Stimulated activated CD4-positive, alpha-beta T cell treated with anti-CD3 and anti-CD28 coated beads, Interleukin-12 subunit alpha, Interleukin-12 subunit beta, amount 100 ng/mL, for 48 hours (primary cell): ENCODE measurements at regions not wholly inside any gene's neighbourhood (a gene's known extent, or its start where the extent isn't known, plus 50 kb on each side); places are given as distances from the start of the nearest gene placed in this dataset.
A peak's percentile ranks its signal among the peaks of the same experiment; 100 is the strongest.
"Not testable (repeated sequence)": the region's sequence is repeated elsewhere in the genome, so short reads cannot be mapped to it uniquely, and the experiment has no call there.

Experiments
- DNase-seq, 3 donors: peaks; one replicate each; pipeline ENCODE4 v3.0.0-alpha.2; 2020; ENCODE audit warnings: low read depth in 2 of 3, low spot score in 1 of 3

DNA sequence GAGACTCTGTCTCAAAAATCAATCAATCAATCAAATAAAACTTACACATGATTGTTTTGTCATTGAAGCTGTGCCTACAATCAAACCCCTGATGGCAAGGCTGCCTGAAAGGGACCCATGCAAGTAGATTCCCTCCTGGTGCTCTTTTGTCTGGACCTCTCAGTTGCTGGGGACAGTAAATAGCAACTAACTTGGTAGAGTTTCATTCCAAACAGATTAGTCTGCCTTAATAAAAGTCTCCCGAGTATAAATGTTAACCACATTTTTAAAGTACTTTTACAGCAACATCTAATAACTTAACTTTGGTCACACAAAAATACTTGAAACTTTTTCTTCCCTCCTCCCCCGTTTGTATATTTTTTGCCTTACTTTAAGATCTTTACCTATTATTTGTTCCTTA, 105.5 kb downstream of the FEM1C start:
- DNase-seq = no peak

DNA sequence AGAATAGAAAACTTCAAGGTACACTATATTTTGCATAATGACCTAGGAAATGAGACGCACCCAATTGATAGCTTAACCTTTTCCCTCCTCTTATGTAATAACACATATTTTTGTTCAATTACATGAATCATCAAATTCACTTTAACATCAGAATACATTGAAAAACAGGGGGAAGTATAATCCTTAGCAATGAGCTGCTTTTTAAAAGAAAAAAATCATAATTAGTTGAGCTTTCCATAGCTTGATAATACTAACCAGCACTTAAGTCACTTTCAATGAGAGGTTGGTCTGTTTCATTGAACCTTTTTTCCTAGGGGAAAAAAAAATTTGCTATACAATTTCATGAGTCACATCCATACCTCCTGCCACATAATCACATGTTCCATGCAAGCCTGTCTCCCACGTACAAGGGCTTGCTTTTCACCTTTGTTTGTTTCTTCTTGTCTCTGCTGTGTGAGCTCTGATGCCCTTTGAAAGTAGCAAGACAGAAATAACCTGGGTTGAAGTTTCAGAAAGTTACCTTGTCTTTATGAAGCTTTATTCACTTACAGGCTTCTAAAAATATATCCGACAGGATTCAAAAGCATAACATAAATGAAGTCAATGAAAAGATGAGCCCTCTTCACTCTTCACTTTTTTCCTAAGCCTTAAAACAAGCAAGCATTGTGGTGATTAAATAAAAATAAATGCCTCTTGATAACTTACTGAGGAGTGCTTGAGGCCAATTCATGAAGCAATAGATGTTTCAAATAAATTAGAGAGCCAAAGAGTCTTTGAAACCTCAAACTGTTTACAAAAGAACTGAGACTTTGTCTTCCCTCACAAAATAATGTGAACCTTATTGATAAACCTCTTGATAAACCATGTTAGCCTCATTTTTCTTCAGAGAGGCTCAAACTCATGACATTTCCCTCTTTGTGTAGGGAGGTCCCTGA, 108.5 kb downstream of the FEM1C start:
- DNase-seq = no peak

GRCh38 chr5:115435065-115435777, 109.4 kb downstream of the FEM1C start:
- no peak for DNase-seq

GRCh38 chr5:115433918-115434317, 110.7 kb downstream of the FEM1C start:
- no peak for DNase-seq

DNA sequence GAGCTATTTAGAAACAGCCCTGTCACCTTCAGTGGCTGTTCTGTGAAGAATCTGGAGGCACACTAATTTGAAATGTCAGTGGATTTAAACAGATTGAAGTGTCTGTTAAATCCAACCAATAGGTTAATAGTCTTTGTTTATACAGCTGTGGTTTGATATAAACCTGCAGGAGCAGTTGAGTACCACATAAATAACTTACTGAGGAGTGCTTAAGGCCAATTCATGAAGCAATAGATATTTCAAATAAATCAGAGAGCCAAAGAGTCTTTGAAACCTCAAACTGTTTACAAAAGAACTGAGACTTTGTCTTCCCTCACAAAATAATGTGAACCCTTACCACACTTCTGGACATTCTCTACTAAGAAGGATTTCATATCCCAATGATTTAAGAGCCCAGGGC, 111.9 kb downstream of the FEM1C start:
- DNase-seq = no peak

DNA sequence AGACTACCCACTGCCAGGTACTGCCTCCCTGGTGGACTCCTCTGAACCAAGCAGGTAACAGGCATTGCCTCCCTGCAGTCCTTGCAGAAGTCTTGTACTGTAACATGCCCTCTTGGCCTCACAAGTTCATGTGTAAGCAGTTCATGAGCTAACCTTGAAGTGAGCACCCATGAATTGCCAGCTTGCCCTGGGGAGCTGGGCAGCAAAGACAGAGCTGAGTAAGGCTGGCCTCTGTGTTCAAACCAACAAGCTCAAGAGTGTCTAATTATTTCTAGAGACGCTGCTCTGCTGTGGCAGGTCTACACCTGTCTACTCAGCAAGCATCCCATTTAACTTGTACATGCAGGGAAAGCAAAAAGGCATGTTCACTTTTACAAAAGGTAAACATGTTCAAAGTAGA, 113.5 kb downstream of the FEM1C start:
- DNase-seq = no peak

DNA sequence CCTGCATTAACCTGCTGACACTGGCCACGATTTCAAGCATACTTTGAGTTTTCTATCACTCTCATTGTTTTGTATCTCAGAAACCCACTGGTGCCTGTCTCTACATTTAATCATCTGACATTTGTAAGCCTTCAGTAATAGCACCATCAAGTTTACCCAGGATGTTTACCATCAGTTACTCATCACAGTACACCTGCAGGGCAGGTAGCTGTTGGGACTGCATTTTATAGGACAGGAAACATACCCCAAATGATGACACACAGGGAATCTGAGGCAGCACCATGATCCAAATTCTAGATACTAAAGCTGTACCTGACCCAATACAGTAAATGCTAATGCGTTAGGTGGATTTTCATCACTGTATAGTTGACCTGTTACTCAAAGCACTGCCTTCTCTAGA, 114.2 kb downstream of the FEM1C start:
- no peak for DNase-seq

DNA sequence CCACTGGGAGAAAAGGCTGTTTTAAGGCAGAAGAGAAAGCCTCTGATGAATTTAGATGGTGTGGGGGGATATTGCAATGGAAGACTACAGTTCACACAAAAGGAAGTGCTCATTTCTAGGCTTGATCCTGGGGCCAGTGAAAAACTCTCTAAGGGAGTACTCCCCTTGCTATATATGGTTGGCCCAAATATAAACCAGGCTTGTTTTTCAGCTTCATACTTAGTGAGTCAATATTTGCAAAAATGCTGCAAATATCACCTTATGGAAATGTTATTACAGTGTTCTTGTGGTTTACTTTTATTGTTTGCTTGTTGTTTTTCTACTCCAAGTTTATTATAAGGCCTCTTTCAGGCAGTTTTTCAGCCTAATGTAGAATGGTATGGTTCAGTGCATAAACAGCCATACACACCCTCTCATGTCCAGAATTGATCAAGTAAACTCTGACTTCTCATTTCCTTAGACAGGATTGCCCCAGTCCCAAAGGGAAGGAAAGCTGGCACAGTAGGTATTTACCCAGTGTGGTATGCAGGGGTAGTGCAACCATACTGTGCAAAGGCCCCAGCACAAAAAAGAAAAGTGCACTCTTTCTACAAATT, 115.1 kb downstream of the FEM1C start:
- DNase-seq = no peak

DNA sequence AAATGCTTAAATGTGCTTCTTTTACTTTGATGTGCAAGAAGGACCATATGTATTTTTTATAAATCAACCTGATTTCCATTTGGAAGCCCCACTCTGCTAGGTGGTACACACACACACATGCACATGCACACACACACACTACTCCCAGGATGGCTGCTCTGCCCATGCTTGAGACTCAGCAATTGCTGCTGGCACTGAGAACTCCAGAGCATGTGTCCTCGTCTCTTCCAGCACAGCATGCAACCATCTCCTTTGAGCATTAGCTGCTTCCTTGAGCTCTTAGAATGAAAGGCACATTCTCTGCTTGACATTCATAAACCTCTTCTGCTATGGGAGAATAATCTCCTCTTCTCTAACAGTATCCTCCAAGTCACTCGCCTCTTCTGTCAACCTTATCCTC, 115.9 kb downstream of the FEM1C start:
- no peak for DNase-seq

GRCh38 chr5:115428248-115428647, 116.3 kb downstream of the FEM1C start:
- no peak for DNase-seq

DNA sequence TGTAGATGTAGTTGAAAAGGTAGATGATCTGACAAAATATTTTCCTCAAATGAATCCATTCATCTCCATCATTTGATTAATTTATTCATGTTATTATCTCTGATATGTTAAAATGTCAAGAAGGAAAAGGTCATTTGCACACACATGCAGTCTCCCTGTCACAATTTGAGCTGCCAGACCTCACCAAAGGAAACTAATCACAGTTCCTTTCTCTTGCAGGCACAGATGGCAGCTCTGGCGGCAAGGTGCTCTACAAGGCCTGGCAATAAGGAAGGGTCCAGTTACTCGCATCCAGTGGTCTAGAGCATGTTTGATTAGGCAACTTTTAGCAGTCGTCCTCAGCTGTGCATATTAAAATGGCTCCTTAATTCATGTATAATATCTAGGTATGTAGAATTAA, 120.1 kb downstream of the FEM1C start:
- DNase-seq = no peak

- DNase-seq = no peak
These were observed 120.5 kb downstream of the FEM1C start for GRCh38 chr5:115424030-115424429.

DNA sequence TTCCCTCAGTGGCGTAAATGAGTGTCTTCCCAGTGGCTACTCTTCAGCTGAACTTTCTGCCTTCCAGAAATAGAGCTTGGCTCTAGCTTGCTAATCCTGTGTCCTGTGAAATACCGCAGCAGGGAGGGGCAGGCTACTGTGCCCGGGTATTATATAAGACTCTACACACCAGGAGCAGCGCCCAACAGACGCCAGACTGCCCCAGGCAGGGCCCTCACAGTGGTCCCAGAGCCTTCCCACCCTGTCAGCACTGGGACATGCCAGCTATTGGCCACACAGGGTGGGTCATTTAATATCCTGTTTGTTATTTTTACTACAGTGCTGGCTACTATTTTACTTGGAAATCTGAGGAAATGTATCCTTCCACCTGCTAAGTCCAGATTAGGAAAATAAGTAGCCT, 121.0 kb downstream of the FEM1C start:
- DNase-seq = no peak

DNA sequence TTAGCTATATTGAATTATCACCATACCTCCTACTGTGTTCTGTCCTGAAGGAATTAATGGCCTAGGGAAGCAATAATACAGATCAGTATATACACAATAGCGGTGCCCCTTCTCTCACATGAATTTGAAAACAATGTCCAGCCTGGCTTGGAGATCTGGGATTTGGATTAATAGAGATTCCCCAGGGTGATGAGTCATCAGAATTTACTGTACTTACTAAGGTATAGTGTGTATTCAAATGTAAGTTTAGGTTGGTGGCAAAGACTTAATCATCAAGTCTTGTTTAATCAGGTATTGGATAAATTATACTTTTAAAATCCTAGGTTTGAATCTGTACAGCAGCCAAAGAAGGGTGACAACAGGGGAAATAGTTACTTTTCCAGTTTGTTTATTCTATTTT, 121.5 kb downstream of the FEM1C start:
- no peak for DNase-seq

GRCh38 chr5:115420812-115421211, 123.8 kb downstream of the FEM1C start:
- DNase-seq = not testable (repeated sequence)

- DNase-seq = no peak
These were observed 123.6 kb upstream of the CCDC112 start for GRCh38 chr5:115419846-115420585.

GRCh38 chr5:115418788-115419187, 122.3 kb upstream of the CCDC112 start:
- DNase-seq = no peak

GRCh38 chr5:115417076-115417475, 120.6 kb upstream of the CCDC112 start:
- no peak for DNase-seq

- DNase-seq = peak in 1 of 3 donors; percentile 2
These were observed 118.7 kb upstream of the CCDC112 start for GRCh38 chr5:115415143-115415491.

GRCh38 chr5:115414406-115415142, 118.1 kb upstream of the CCDC112 start:
- DNase-seq = no peak

GRCh38 chr5:115413651-115414050, 117.2 kb upstream of the CCDC112 start:
- no peak for DNase-seq
